ENCODE measurements at regions not wholly inside any gene's neighbourhood (a gene's known extent, or its start where the extent isn't known, plus 50 kb on each side); places are given as distances from the start of the nearest gene placed in this dataset.

DNA sequence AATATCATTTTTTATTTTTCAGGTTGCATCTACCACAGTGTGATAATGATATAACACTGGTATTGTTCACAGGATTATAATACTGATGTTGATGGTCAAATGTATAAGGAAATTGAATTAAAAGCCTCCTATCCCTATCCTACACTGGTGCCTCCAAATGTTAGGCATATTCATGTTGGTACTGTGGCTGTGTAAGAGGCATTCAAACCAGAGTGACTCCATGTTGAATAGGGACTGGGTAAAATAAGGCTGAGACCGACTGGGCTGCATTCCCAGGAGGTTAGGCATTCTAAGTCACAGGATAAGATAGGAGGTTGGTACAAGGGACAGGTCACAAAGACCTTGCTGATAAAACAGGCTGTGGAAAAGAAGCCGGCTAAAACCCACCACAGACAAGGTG, 68.9 kb upstream of the RNU6-1 start:
- no peaks in the 10 kb centered on the region for H3K36me3 ChIP-seq (ENCODE audit: control insufficient read depth in 2 of 2, extremely low read depth in 1 of 2, insufficient read depth in 2 of 2, low read length in 2 of 2)
- no peaks in the 10 kb centered on the region for H3K79me2 ChIP-seq (ENCODE audit: control insufficient read depth, insufficient read depth, low read length)
- BruUV-seq (replicated peaks): no TSS peak
- no peak overlapping the region for H2AFZ ChIP-seq (ENCODE audit: low read depth, low read length)
- intact Hi-C loops (cut with micrococcal nuclease) (no loop called here), dilution Hi-C loops (cut with MboI; ENCODE audit: extremely low pct_ligation_motif_present, low sequenced_read_pairs) (no loop called here)
- peaks cover 1 to 9% of the 10 kb centered on the region in 2 experiments for H3K27me3 ChIP-seq (ENCODE audit: control insufficient read depth in 2 of 2, insufficient read depth in 2 of 2, low read length in 2 of 2)
- H3K27ac ChIP-seq (ENCODE audit: insufficient read depth, low read depth, low read length): no peak overlapping the region
- no peak overlapping the region for H3K4me3 ChIP-seq (replicated peaks in 1 of 3; ENCODE audit: insufficient read depth in 1 of 3, low read depth in 1 of 3, low read length in 3 of 3)
- no peaks in the 10 kb centered on the region for H3K9me1 ChIP-seq (replicated peaks; ENCODE audit: control insufficient read depth, extremely low read depth, insufficient read depth, low read length)
- FAIRE-seq: no peak
- CTCF ChIA-PET: interaction anchor here (2.2 kb wide), 1 partner anchor 246 kb away, joined by 6 read pairs; no protein-coding TSS in a partner anchor
- DNase-seq (ENCODE audit: low read depth, low spot score): no peak
- no peaks in the 10 kb centered on the region for H3K9me3 ChIP-seq (replicated peaks; ENCODE audit: control insufficient read depth, insufficient read depth, low read length)
- TF ChIP-seq, protein P1, sequence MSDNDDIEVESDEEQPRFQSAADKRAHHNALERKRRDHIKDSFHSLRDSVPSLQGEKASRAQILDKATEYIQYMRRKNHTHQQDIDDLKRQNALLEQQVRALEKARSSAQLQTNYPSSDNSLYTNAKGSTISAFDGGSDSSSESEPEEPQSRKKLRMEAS (IDR thresholded peaks at IDR 0.05; ENCODE audit: insufficient read depth, insufficient read length): no peak
- TF ChIP-seq POLR2AphosphoS5 (IDR thresholded peaks at IDR 0.05; ENCODE audit: insufficient read depth, low read depth, low read length): no peak
- no peak for TF ChIP-seq POLR2A (IDR thresholded peaks at IDR 0.05; ENCODE audit: low read depth, low read length)
- no peak for TF ChIP-seq JUN (IDR thresholded peaks at IDR 0.05; ENCODE audit: borderline replicate concordance, insufficient read depth, insufficient read length, low read depth)
- TF ChIP-seq FOS (IDR thresholded peaks at IDR 0.05; ENCODE audit: borderline replicate concordance, insufficient read depth, low read length): no peak
- TF ChIP-seq, protein P2, sequence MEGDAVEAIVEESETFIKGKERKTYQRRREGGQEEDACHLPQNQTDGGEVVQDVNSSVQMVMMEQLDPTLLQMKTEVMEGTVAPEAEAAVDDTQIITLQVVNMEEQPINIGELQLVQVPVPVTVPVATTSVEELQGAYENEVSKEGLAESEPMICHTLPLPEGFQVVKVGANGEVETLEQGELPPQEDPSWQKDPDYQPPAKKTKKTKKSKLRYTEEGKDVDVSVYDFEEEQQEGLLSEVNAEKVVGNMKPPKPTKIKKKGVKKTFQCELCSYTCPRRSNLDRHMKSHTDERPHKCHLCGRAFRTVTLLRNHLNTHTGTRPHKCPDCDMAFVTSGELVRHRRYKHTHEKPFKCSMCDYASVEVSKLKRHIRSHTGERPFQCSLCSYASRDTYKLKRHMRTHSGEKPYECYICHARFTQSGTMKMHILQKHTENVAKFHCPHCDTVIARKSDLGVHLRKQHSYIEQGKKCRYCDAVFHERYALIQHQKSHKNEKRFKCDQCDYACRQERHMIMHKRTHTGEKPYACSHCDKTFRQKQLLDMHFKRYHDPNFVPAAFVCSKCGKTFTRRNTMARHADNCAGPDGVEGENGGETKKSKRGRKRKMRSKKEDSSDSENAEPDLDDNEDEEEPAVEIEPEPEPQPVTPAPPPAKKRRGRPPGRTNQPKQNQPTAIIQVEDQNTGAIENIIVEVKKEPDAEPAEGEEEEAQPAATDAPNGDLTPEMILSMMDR (IDR thresholded peaks at IDR 0.05; ENCODE audit: extremely low read depth in 1 of 2, insufficient read depth in 1 of 2, low read depth in 1 of 2, low read length in 2 of 2): no peak
- no peak for TF ChIP-seq GATA2 (IDR thresholded peaks at IDR 0.05; ENCODE audit: insufficient read depth, insufficient read length, low read depth, low read length)
- no peak for TF ChIP-seq EZH2 (IDR thresholded peaks at IDR 0.05; ENCODE audit: borderline replicate concordance, low read depth, low read length, severe bottlenecking)
- no peak for TF ChIP-seq MYC (IDR thresholded peaks at IDR 0.05; ENCODE audit: low read depth, low read length)
- H3K4me1 ChIP-seq (ENCODE audit: control insufficient read depth, extremely low read depth, insufficient read depth, low read length): no peaks in the 10 kb centered on the region
- H3K4me2 ChIP-seq (ENCODE audit: insufficient read depth, low read length): no peak overlapping the region
- no peak overlapping the region for H3K9ac ChIP-seq (replicated peaks; ENCODE audit: extremely low read depth, insufficient read depth, low read length)
- POLR2A ChIA-PET: no interaction called here
- no peaks in the 10 kb centered on the region for H4K20me1 ChIP-seq (replicated peaks; ENCODE audit: control insufficient read depth, extremely low read depth, insufficient read depth, low read length)
